GM13976 (cell line): ENCODE measurements at regions not wholly inside any gene's neighbourhood (a gene's known extent, or its start where the extent isn't known, plus 50 kb on each side); places are given as distances from the start of the nearest gene placed in this dataset.

Experiments
- DNase-seq: peaks from one replicate; pipeline ENCODE4 v3.0.0; 2012; ENCODE audit warnings: low spot score
- CTCF ChIP-seq: IDR thresholded peaks from 2 replicates; pipeline ENCODE4 v1.5.1; 2012; ENCODE audit warnings: borderline replicate concordance, mild to moderate bottlenecking; ENCODE audit not compliant: insufficient read depth; ENCODE audit errors: extremely low read depth, missing control alignments, control extremely low read depth
- in situ Hi-C: fragments of 300-500 bp; cut with MboI; formaldehyde crosslinking; loops from one replicate; pipeline ENCODE4 v1.12.0; 2022; ENCODE audit warnings: low sequenced_read_pairs, mixed read lengths, inconsistent platforms; ENCODE audit not compliant: unreplicated experiment

DNA sequence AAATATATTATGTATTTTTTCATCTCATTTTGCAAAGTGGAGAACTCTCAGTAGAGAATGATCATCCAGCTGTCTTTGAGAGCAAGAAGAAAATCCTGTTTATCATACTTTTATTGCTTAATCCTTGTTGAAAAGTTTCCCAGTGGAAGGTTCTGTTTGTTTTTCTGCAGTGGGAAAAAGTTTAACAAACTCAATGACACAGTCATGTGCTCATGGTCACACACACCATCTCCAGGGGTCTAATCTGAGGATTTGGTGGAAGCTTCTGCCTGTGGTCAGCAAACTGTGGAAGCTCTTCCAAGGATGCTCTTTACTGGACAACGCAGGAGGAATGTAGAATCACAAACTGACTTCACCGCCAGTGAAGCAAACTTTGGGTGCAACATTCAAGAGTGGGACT is 1003.9 kb downstream of the SORCS3 start:
- DNase-seq = no peak
- in situ Hi-C loops = no loop called here
- TF ChIP-seq CTCF = no peak

- in situ Hi-C loops = no loop called here
- no peak for TF ChIP-seq CTCF
- no peak for DNase-seq
Measured at GRCh38 chr10:105644559-105644958, 1003.5 kb downstream of the SORCS3 start.

- no peak for TF ChIP-seq CTCF
- in situ Hi-C loops = no loop called here
Measured at GRCh38 chr10:105644091-105644490, 1003.0 kb downstream of the SORCS3 start.

GRCh38 chr10:105643660-105644059 is 1002.6 kb downstream of the SORCS3 start:
- DNase-seq = no peak
- in situ Hi-C loops = no loop called here
- no peak for TF ChIP-seq CTCF

More at GRCh38 chr10:105644091-105644490, 1003.0 kb downstream of the SORCS3 start:
- no peak for DNase-seq

- no peak for DNase-seq
- TF ChIP-seq CTCF = no peak
- in situ Hi-C loops = no loop called here
Measured at GRCh38 chr10:105634281-105634680, 993.2 kb downstream of the SORCS3 start.

GRCh38 chr10:105615715-105616365 is 974.8 kb downstream of the SORCS3 start:
- no peak for TF ChIP-seq CTCF
- in situ Hi-C loops = no loop called here
- DNase-seq = no peak
